C4-2B (cell line): ENCODE measurements at regions not wholly inside any gene's neighbourhood (a gene's known extent, or its start where the extent isn't known, plus 50 kb on each side); places are given as distances from the start of the nearest gene placed in this dataset.

Source experiments
- ZFX ChIP-seq: fragments of 450-650 bp; IDR thresholded peaks from 2 replicates; pipeline ENCODE4 v1.6.1; 2017
- TF ChIP-seq, protein P1 (sequence below): fragments of 450-650 bp; conservative IDR thresholded peaks from 2 replicates; pipeline ENCODE4 v1.5.1; 2017; ENCODE audit warnings: mild to moderate bottlenecking

DNA sequence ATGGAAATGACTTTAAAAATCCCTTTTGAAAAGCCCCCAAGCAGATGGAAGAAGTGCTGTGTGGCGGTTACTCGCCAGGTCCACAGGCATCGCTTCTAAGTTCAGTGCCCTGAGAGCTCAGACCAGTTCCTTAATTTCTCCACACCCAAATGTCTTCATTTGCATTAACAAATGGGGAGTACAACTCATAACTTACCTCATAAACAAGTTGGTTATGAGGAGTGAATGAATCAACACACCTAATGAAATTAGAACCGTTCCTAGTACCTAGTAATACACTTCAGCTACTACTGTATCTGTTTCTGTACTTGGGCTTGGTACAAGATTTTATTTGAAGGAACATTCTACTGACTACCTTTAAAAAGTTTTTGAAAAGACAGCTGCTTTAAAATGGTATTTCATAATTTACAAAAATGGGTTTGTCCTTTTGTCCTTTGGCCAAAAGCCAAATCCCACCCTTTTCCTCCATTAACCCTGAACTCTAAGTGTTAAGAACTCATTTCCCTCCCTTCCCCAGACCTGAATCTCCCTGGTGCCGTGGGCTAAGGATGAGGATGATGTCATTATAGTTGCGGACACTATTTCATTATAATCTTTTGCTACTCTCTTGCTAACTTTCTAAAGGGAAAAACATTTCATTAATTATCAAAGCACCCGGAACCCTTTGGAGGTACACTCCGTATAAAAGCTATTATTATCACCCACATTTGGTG, 221.5 kb upstream of the CELF2 start:
- TF ChIP-seq, protein P1, sequence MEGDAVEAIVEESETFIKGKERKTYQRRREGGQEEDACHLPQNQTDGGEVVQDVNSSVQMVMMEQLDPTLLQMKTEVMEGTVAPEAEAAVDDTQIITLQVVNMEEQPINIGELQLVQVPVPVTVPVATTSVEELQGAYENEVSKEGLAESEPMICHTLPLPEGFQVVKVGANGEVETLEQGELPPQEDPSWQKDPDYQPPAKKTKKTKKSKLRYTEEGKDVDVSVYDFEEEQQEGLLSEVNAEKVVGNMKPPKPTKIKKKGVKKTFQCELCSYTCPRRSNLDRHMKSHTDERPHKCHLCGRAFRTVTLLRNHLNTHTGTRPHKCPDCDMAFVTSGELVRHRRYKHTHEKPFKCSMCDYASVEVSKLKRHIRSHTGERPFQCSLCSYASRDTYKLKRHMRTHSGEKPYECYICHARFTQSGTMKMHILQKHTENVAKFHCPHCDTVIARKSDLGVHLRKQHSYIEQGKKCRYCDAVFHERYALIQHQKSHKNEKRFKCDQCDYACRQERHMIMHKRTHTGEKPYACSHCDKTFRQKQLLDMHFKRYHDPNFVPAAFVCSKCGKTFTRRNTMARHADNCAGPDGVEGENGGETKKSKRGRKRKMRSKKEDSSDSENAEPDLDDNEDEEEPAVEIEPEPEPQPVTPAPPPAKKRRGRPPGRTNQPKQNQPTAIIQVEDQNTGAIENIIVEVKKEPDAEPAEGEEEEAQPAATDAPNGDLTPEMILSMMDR, result no peak
- no peak for TF ChIP-seq ZFX
